Sigmoid colon (tissue), 6 donors: ENCODE measurements at regions not wholly inside any gene's neighbourhood (a gene's known extent, or its start where the extent isn't known, plus 50 kb on each side); places are given as distances from the start of the nearest gene placed in this dataset.

Experiments
- DNase-seq: peaks from one replicate; pipeline ENCODE4 v3.0.0-alpha.2; 2019
- H3K27ac ChIP-seq, 4 donors: fragments of 200-600 bp; sonication (generic); one replicate each; pipeline ENCODE4 v1.5.1; 2016 to 2019; ENCODE audit warnings: mild to moderate bottlenecking in 1 of 4
- H3K27me3 ChIP-seq, 3 donors: fragments of 200-600 bp; sonication (generic); one replicate each; pipeline ENCODE4 v1.5.1; 2019; ENCODE audit warnings: mild to moderate bottlenecking in 1 of 3
- H3K36me3 ChIP-seq, 4 donors: fragments of 200-600 bp; sonication (generic); one replicate each; pipeline ENCODE4 v1.5.1; 2016 to 2019
- H3K4me1 ChIP-seq, 4 donors: fragments of 200-600 bp; sonication (generic); one replicate each; pipeline ENCODE4 v1.5.1; 2017 to 2019
- H3K4me3 ChIP-seq, 4 donors: fragments of 200-600 bp; sonication (generic); one replicate each; pipeline ENCODE4 v1.5.1; 2017 to 2019; ENCODE audit warnings: mild to moderate bottlenecking in 2 of 4, moderate library complexity in 1 of 4
- H3K9me3 ChIP-seq, 4 donors: fragments of 200-600 bp in 3 of 4; sonication (generic) in 3 of 4; one replicate each; pipeline versions ENCODE4 v1.5.1 to v1.6.1; 2013 to 2019
- EP300 ChIP-seq, 4 donors: sonication (generic); formaldehyde crosslinking; IDR thresholded peaks; one replicate each; pipeline ENCODE4 v1.6.1; 2017; ENCODE audit warnings: antibody characterized with exemption in 4 of 4
- POLR2A ChIP-seq, 2 donors: fragments of 450-650 bp; IDR thresholded peaks; one replicate each; pipeline ENCODE4 v1.6.1; 2016; ENCODE audit warnings: antibody characterized with exemption in 2 of 2, mild to moderate bottlenecking in 2 of 2, moderate library complexity in 2 of 2
- POLR2AphosphoS5 ChIP-seq, 4 donors: sonication (generic); formaldehyde crosslinking; IDR thresholded peaks; one replicate each; pipeline ENCODE4 v1.6.1; 2017; ENCODE audit warnings: antibody characterized with exemption in 4 of 4
- WGBS, 2 donors: extraction: QIAGEN DNeasy Blood & Tissue Kit; methylation state at CpG; one replicate each; pipeline ENCODE4 v1.1.7; 2013; 5-methylcytosine and 5-hydroxymethylcytosine counted together
- intact Hi-C: fragments of 100-400 bp; cut with DNase I; formaldehyde crosslinking; loops from one replicate; pipeline ENCODE4 v1.15.1; 2023
- TF ChIP-seq, protein P1 (sequence below), 4 experiments: fragments of 450-650 bp in 3 of 4; fragments of 200-600 bp in 1 of 4; IDR thresholded peaks; one replicate each; pipeline ENCODE4 v1.5.1; 2016 to 2019; ENCODE audit warnings: antibody characterized with exemption in 4 of 4, mild to moderate bottlenecking in 3 of 4, moderate library complexity in 2 of 4
- donor health status: healthy with polysubstance abuse.
- donor health status: healthy.

- 78 to 83% methylated on average over 2 of the region's 2 CpGs for WGBS, 2 donors
- Histone ChIP-seq H3K9me3 (no peaks in the 10 kb centered on the region), H3K27me3 (no peaks in the 10 kb centered on the region), H3K27ac (no peak overlapping the region), H3K4me3 (no peak overlapping the region), H3K36me3 (no peaks in the 10 kb centered on the region), H3K4me1 (no peaks in the 10 kb centered on the region)
- TF ChIP-seq, protein P1, sequence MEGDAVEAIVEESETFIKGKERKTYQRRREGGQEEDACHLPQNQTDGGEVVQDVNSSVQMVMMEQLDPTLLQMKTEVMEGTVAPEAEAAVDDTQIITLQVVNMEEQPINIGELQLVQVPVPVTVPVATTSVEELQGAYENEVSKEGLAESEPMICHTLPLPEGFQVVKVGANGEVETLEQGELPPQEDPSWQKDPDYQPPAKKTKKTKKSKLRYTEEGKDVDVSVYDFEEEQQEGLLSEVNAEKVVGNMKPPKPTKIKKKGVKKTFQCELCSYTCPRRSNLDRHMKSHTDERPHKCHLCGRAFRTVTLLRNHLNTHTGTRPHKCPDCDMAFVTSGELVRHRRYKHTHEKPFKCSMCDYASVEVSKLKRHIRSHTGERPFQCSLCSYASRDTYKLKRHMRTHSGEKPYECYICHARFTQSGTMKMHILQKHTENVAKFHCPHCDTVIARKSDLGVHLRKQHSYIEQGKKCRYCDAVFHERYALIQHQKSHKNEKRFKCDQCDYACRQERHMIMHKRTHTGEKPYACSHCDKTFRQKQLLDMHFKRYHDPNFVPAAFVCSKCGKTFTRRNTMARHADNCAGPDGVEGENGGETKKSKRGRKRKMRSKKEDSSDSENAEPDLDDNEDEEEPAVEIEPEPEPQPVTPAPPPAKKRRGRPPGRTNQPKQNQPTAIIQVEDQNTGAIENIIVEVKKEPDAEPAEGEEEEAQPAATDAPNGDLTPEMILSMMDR (IDR thresholded peaks at IDR 0.05), result no peak
- no peak for TF ChIP-seq EP300 (IDR thresholded peaks at IDR 0.05)
- no peak for TF ChIP-seq POLR2AphosphoS5 (IDR thresholded peaks at IDR 0.05)
- TF ChIP-seq POLR2A (IDR thresholded peaks at IDR 0.05), result no peak
- no peak for DNase-seq
- intact Hi-C loops, result no loop called here
Observed at GRCh38 chr14:48452437-48452995, 777.1 kb upstream of the MDGA2 start.

DNA sequence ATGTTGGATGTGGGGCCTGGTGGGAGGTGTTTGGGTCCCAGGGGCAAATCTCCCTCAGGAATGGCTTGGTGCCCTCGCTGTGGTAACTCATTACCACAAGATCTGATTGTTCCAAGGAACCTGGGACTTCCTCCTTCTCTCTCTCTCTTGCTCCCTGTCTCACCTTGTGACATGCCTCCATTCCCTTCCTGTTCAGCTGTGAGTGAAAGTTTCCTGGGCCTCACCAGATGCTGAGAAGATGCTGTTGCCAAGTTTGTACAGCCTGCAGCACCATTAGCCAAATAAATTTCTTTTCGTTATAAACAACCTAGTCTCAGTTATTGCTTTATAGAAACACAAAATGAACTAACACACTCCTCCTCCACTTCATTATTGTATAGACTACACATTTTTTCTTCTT is 759.8 kb upstream of the MDGA2 start:
- DNase-seq, result no peak
- WGBS, 2 donors, result 47 to 56% methylated on average over 2 of the region's 2 CpGs
- Histone ChIP-seq H3K27me3 (no peaks in the 10 kb centered on the region), H3K4me1 (no peaks in the 10 kb centered on the region), H3K27ac (no peak overlapping the region), H3K4me3 (no peak overlapping the region), H3K9me3 (no peaks in the 10 kb centered on the region), H3K36me3 (no peaks in the 10 kb centered on the region)
- intact Hi-C loops, result no loop called here
- TF ChIP-seq POLR2AphosphoS5 (IDR thresholded peaks at IDR 0.05) (no peak), EP300 (IDR thresholded peaks at IDR 0.05) (no peak), POLR2A (IDR thresholded peaks at IDR 0.05) (no peak)
- TF ChIP-seq, protein P1 (IDR thresholded peaks at IDR 0.05), result no peak

GRCh38 chr14:48430805-48431204 is 755.4 kb upstream of the MDGA2 start:
- Histone ChIP-seq H3K27me3 (no peaks in the 10 kb centered on the region), H3K4me1 (no peaks in the 10 kb centered on the region), H3K27ac (no peak overlapping the region), H3K36me3 (no peaks in the 10 kb centered on the region), H3K9me3 (no peaks in the 10 kb centered on the region), H3K4me3 (no peak overlapping the region)
- 81 to 84% methylated on average over 5 of the region's 5 CpGs for WGBS, 2 donors
- intact Hi-C loops, result no loop called here
- TF ChIP-seq POLR2AphosphoS5 (IDR thresholded peaks at IDR 0.05) (no peak), POLR2A (IDR thresholded peaks at IDR 0.05) (no peak), EP300 (IDR thresholded peaks at IDR 0.05) (no peak)
- TF ChIP-seq, protein P1 (IDR thresholded peaks at IDR 0.05), result no peak
- DNase-seq, result no peak

GRCh38 chr14:48429512-48429911 is 754.1 kb upstream of the MDGA2 start:
- WGBS, 2 donors, result 42 to 59% methylated on average over 2 of the region's 2 CpGs
- H3K27me3 ChIP-seq, result no peaks in the 10 kb centered on the region
- H3K4me3 ChIP-seq, result no peak overlapping the region
- H3K9me3 ChIP-seq, result no peaks in the 10 kb centered on the region
- H3K4me1 ChIP-seq, result no peaks in the 10 kb centered on the region
- no peak for DNase-seq
- no peak for TF ChIP-seq POLR2AphosphoS5 (IDR thresholded peaks at IDR 0.05)
- TF ChIP-seq POLR2A (IDR thresholded peaks at IDR 0.05), result no peak
- TF ChIP-seq, protein P1 (IDR thresholded peaks at IDR 0.05), result no peak
- no peak for TF ChIP-seq EP300 (IDR thresholded peaks at IDR 0.05)
- no peaks in the 10 kb centered on the region for H3K36me3 ChIP-seq
- intact Hi-C loops, result no loop called here
- H3K27ac ChIP-seq, result no peak overlapping the region
